ENCODE measurements at regions not wholly inside any gene's neighbourhood (a gene's known extent, or its start where the extent isn't known, plus 50 kb on each side); places are given as distances from the start of the nearest gene placed in this dataset.

GRCh38 chr2:217192366-217192765, 332.5 kb upstream of the TNP1 start:
- DNase-seq (ENCODE audit: low read depth in 4 of 4, low spot score in 3 of 4) = no peak

GRCh38 chr2:217189747-217190146, 329.9 kb upstream of the TNP1 start:
- no peak for DNase-seq (ENCODE audit: low read depth in 4 of 4, low spot score in 3 of 4)

GRCh38 chr2:217189131-217189530, 329.3 kb upstream of the TNP1 start:
- DNase-seq (ENCODE audit: low read depth in 4 of 4, low spot score in 3 of 4) = no peak

- no peak for DNase-seq (ENCODE audit: low read depth in 4 of 4, low spot score in 3 of 4)
These were observed 326.9 kb upstream of the TNP1 start for GRCh38 chr2:217186668-217187159.

GRCh38 chr2:217186152-217186551, 326.3 kb upstream of the TNP1 start:
- no peak for DNase-seq (ENCODE audit: low read depth in 4 of 4, low spot score in 3 of 4)

GRCh38 chr2:217185265-217185995, 325.6 kb upstream of the TNP1 start:
- DNase-seq (ENCODE audit: low read depth in 4 of 4, low spot score in 3 of 4) = no peak

GRCh38 chr2:217184242-217184641, 324.4 kb upstream of the TNP1 start:
- no peak for DNase-seq (ENCODE audit: low read depth in 4 of 4, low spot score in 3 of 4)

- DNase-seq (ENCODE audit: low read depth in 4 of 4, low spot score in 3 of 4) = no peak
These were observed 323.6 kb upstream of the TNP1 start for GRCh38 chr2:217183471-217183870.

- no peak for DNase-seq (ENCODE audit: low read depth in 4 of 4, low spot score in 3 of 4)
These were observed 323.1 kb upstream of the TNP1 start for GRCh38 chr2:217182926-217183325.

- no peak for DNase-seq (ENCODE audit: low read depth in 4 of 4, low spot score in 3 of 4)
These were observed 321.6 kb upstream of the TNP1 start for GRCh38 chr2:217181512-217181911.

- no peak for DNase-seq (ENCODE audit: low read depth in 4 of 4, low spot score in 3 of 4)
These were observed 320.0 kb upstream of the TNP1 start for GRCh38 chr2:217179854-217180253.

- no peak for DNase-seq (ENCODE audit: low read depth in 4 of 4, low spot score in 3 of 4)
These were observed 318.5 kb upstream of the TNP1 start for GRCh38 chr2:217178341-217178740.

GRCh38 chr2:217177720-217178119, 317.9 kb upstream of the TNP1 start:
- DNase-seq (ENCODE audit: low read depth in 4 of 4, low spot score in 3 of 4) = no peak

- DNase-seq (ENCODE audit: low read depth in 4 of 4, low spot score in 3 of 4) = no peak
These were observed 312.0 kb upstream of the TNP1 start for GRCh38 chr2:217171874-217172273.

GRCh38 chr2:217168496-217168895, 308.6 kb upstream of the TNP1 start:
- DNase-seq (ENCODE audit: low read depth in 4 of 4, low spot score in 3 of 4) = no peak

GRCh38 chr2:217167531-217167930, 307.7 kb upstream of the TNP1 start:
- DNase-seq (ENCODE audit: low read depth in 4 of 4, low spot score in 3 of 4) = no peak

GRCh38 chr2:217166241-217166850, 306.5 kb upstream of the TNP1 start:
- peak in 1 of 4 donors; percentile 28 for DNase-seq (ENCODE audit: low read depth in 4 of 4, low spot score in 3 of 4)

GRCh38 chr2:217165547-217165946, 305.7 kb upstream of the TNP1 start:
- no peak for DNase-seq (ENCODE audit: low read depth in 4 of 4, low spot score in 3 of 4)

GRCh38 chr2:217163987-217164386, 304.1 kb upstream of the TNP1 start:
- no peak for DNase-seq (ENCODE audit: low read depth in 4 of 4, low spot score in 3 of 4)

- no peak for DNase-seq (ENCODE audit: low read depth in 4 of 4, low spot score in 3 of 4)
These were observed 302.7 kb upstream of the TNP1 start for GRCh38 chr2:217162533-217162932.

GRCh38 chr2:217160978-217161973, 301.4 kb upstream of the TNP1 start:
- no peak for DNase-seq (ENCODE audit: low read depth in 4 of 4, low spot score in 3 of 4)

Data from right renal pelvis (tissue), 4 donors.